ENCODE measurements at regions not wholly inside any gene's neighbourhood (a gene's known extent, or its start where the extent isn't known, plus 50 kb on each side); places are given as distances from the start of the nearest gene placed in this dataset.

GRCh38 chr4:19783667-19784223, 468.0 kb upstream of the SLIT2 start:
- peaks cover 30% of the 10 kb centered on the region for H3K9me3 ChIP-seq (ENCODE audit: insufficient read depth, low read depth, low read length)
- H3K27me3 ChIP-seq (ENCODE audit: insufficient read depth, low read length), result no peaks in the 10 kb centered on the region
- H3K36me3 ChIP-seq (ENCODE audit: insufficient read depth, low read length), result no peaks in the 10 kb centered on the region
- no peak overlapping the region for H3K9ac ChIP-seq (ENCODE audit: low read depth, low read length)
- H3K27ac ChIP-seq (ENCODE audit: low read depth, low read length), result no peak overlapping the region
- WGBS, result 86% methylated on average over 4 of the region's 4 CpGs
- H3K4me1 ChIP-seq (ENCODE audit: insufficient read depth, low read length), result no peaks in the 10 kb centered on the region
- no peak overlapping the region for H3K4me3 ChIP-seq (ENCODE audit: low read length)

GRCh38 chr4:19780871-19781270, 470.8 kb upstream of the SLIT2 start:
- H3K27me3 ChIP-seq (ENCODE audit: insufficient read depth, low read length), result no peaks in the 10 kb centered on the region
- no peak overlapping the region for H3K27ac ChIP-seq (ENCODE audit: low read depth, low read length)
- 97% methylated on average over 3 of the region's 3 CpGs for WGBS
- no peaks in the 10 kb centered on the region; the same call in 1 of the 2 replicates for H3K4me1 ChIP-seq (ENCODE audit: insufficient read depth, low read length)
- H3K9ac ChIP-seq (ENCODE audit: low read depth, low read length), result no peak overlapping the region
- peaks cover 30% of the 10 kb centered on the region for H3K9me3 ChIP-seq (ENCODE audit: insufficient read depth, low read depth, low read length)
- no peak overlapping the region for H3K4me3 ChIP-seq (ENCODE audit: low read length)
- no peaks in the 10 kb centered on the region for H3K36me3 ChIP-seq (ENCODE audit: insufficient read depth, low read length)

DNA sequence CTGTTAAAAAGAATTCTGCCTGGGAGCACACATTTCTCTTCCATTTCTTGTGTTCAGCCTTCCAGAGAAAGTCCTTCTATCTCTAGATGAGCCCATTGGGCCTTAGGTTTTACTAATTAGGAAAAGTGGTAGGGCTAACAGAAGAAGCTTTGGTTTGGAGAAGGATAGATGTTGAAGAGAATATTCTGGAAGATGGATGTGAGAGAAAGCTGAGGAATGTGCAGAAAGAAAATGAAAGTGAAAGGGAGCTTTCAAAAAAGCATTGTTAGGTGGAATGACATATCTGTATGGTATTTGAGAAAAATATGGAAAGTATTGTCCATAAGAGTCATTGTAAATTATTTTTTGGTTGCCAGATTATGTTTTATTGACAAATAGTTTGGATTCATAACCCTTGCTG, 474.8 kb upstream of the SLIT2 start:
- H3K4me3 ChIP-seq (ENCODE audit: low read length), result no peak overlapping the region
- H3K9me3 ChIP-seq (ENCODE audit: insufficient read depth, low read depth, low read length), result peaks cover 1% of the 10 kb centered on the region; the same call in 1 of the 2 replicates
- H3K4me1 ChIP-seq (ENCODE audit: insufficient read depth, low read length), result no peaks in the 10 kb centered on the region; the same call in 1 of the 2 replicates
- no peak overlapping the region for H3K27ac ChIP-seq (ENCODE audit: low read depth, low read length)
- H3K9ac ChIP-seq (ENCODE audit: low read depth, low read length), result no peak overlapping the region
- no peaks in the 10 kb centered on the region for H3K27me3 ChIP-seq (ENCODE audit: insufficient read depth, low read length)
- no peaks in the 10 kb centered on the region for H3K36me3 ChIP-seq (ENCODE audit: insufficient read depth, low read length)

GRCh38 chr4:19776021-19776459, 475.7 kb upstream of the SLIT2 start:
- 83% methylated on average over 10 of the region's 10 CpGs for WGBS
- H3K27ac ChIP-seq (ENCODE audit: low read depth, low read length), result no peak overlapping the region
- H3K4me3 ChIP-seq (ENCODE audit: low read length), result no peak overlapping the region
- no peaks in the 10 kb centered on the region for H3K27me3 ChIP-seq (ENCODE audit: insufficient read depth, low read length)
- no peak overlapping the region for H3K9ac ChIP-seq (ENCODE audit: low read depth, low read length)
- no peaks in the 10 kb centered on the region for H3K9me3 ChIP-seq (ENCODE audit: insufficient read depth, low read depth, low read length)
- no peaks in the 10 kb centered on the region for H3K36me3 ChIP-seq (ENCODE audit: insufficient read depth, low read length)
- no peaks in the 10 kb centered on the region; the same call in 1 of the 2 replicates for H3K4me1 ChIP-seq (ENCODE audit: insufficient read depth, low read length)

DNA sequence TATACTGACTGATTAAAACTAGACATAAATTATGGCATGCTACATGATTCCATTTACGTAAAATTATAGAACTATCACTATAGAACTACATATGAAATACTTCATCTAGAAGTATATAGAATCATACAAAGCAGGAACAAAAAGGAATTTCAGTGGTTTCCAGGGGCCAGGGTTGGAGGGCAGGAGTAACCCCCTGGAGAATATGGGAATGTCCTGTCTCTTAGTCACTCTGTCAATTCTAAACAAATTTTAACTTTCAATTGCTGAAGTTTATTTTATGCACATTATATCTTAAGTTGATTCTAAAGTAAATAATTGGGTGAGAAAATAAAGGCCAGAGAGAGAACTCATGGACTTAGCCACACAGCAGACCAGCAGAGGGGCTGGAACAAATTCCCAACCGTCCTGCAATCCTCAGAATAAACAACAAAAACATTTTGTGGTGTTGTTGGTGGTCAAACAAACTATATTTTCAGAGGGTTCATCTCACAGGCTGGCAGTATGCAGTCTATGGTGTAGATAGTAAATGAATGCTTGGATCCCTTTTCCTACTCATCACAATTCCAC, 476.9 kb upstream of the SLIT2 start:
- Histone ChIP-seq H3K9me3 (ENCODE audit: insufficient read depth, low read depth, low read length) (peaks cover 3% of the 10 kb centered on the region; the same call in 1 of the 2 replicates), H3K9ac (ENCODE audit: low read depth, low read length) (no peak overlapping the region), H3K36me3 (ENCODE audit: insufficient read depth, low read length) (no peaks in the 10 kb centered on the region), H3K27ac (ENCODE audit: low read depth, low read length) (no peak overlapping the region), H3K27me3 (ENCODE audit: insufficient read depth, low read length) (no peaks in the 10 kb centered on the region), H3K4me3 (ENCODE audit: low read length) (no peak overlapping the region), H3K4me1 (ENCODE audit: insufficient read depth, low read length) (no peaks in the 10 kb centered on the region; the same call in 1 of the 2 replicates)
- no CpG with 5 or more reads among the region's 2 CpGs for WGBS

DNA sequence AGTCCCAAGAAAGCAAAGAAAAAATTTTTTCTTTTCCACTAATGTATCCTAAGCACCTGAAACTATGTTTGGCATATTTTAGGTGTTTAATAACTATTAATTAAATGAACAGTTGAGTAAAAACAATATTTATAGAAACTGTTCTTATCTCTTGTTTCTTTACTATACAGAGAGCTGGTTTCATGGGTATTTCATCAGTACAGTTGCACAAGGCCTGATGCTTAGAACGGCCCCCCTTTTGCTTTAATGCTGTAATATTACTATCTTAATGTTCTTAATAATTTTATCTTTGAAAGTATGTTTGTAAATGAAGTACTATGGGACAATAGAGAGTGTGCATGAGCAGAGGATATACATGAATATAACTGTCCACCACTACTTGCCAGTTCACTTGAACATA, 479.1 kb upstream of the SLIT2 start:
- no peak overlapping the region for H3K9ac ChIP-seq (ENCODE audit: low read depth, low read length)
- no peak overlapping the region for H3K27ac ChIP-seq (ENCODE audit: low read depth, low read length)
- no peaks in the 10 kb centered on the region for H3K27me3 ChIP-seq (ENCODE audit: insufficient read depth, low read length)
- no peaks in the 10 kb centered on the region; the same call in 1 of the 2 replicates for H3K4me1 ChIP-seq (ENCODE audit: insufficient read depth, low read length)
- H3K9me3 ChIP-seq (ENCODE audit: insufficient read depth, low read depth, low read length), result peaks cover 3% of the 10 kb centered on the region; the same call in 1 of the 2 replicates
- no peaks in the 10 kb centered on the region for H3K36me3 ChIP-seq (ENCODE audit: insufficient read depth, low read length)
- H3K4me3 ChIP-seq (ENCODE audit: low read length), result no peak overlapping the region
- no CpG with 5 or more reads among the region's 1 CpG for WGBS

DNA sequence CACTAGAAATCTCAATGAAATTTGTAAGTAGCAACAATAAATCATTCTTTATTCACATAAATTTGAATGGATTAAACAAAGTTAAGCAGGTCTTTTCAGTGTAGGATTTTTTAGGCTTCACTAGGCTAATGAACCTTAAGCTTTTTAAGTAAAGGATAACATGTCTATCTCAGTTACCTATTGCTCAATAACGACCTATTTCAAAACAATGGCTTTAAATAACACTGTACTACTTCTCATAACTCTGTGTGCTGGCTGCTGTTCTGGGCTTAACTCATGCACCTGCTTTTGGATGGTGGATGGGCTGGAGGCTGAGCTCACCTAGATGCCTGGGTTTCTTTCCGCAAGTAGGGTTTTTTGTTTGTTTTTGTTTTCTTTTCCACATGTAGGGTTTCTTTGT, 495.0 kb upstream of the SLIT2 start:
- Histone ChIP-seq H3K9me3 (ENCODE audit: insufficient read depth, low read depth, low read length) (no peaks in the 10 kb centered on the region), H3K4me3 (ENCODE audit: low read length) (no peak overlapping the region), H3K27ac (ENCODE audit: low read depth, low read length) (no peak overlapping the region), H3K4me1 (ENCODE audit: insufficient read depth, low read length) (no peaks in the 10 kb centered on the region; the same call in 1 of the 2 replicates), H3K27me3 (ENCODE audit: insufficient read depth, low read length) (no peaks in the 10 kb centered on the region), H3K36me3 (ENCODE audit: insufficient read depth, low read length) (no peaks in the 10 kb centered on the region), H3K9ac (ENCODE audit: low read depth, low read length) (no peak overlapping the region)
- WGBS, result 94% methylated on average over 2 of the region's 2 CpGs

DNA sequence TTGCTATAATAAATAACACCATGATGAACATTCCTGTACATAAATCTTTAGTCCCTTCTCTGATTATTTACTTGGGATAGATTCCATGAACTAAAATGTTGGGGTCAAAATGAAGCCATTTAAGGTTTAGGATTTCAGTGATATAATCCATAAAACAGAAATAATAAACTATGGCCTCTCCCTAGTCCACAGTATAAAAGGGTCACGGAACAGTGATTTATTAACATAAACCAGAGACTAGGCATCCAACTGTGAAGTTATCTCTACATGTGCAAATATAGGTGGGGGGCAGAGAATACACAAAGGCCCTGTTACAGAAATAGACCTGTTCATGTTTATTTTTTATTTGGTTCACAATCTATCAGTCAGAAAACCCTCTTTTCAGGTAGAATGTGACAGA, 499.1 kb upstream of the SLIT2 start:
- Histone ChIP-seq H3K9me3 (ENCODE audit: insufficient read depth, low read depth, low read length) (no peaks in the 10 kb centered on the region), H3K4me1 (ENCODE audit: insufficient read depth, low read length) (no peaks in the 10 kb centered on the region), H3K4me3 (ENCODE audit: low read length) (no peak overlapping the region), H3K36me3 (ENCODE audit: insufficient read depth, low read length) (no peaks in the 10 kb centered on the region), H3K27ac (ENCODE audit: low read depth, low read length) (no peak overlapping the region), H3K9ac (ENCODE audit: low read depth, low read length) (no peak overlapping the region), H3K27me3 (ENCODE audit: insufficient read depth, low read length) (no peaks in the 10 kb centered on the region)
- WGBS, result 88% methylated on average over 1 of the region's 1 CpG

DNA sequence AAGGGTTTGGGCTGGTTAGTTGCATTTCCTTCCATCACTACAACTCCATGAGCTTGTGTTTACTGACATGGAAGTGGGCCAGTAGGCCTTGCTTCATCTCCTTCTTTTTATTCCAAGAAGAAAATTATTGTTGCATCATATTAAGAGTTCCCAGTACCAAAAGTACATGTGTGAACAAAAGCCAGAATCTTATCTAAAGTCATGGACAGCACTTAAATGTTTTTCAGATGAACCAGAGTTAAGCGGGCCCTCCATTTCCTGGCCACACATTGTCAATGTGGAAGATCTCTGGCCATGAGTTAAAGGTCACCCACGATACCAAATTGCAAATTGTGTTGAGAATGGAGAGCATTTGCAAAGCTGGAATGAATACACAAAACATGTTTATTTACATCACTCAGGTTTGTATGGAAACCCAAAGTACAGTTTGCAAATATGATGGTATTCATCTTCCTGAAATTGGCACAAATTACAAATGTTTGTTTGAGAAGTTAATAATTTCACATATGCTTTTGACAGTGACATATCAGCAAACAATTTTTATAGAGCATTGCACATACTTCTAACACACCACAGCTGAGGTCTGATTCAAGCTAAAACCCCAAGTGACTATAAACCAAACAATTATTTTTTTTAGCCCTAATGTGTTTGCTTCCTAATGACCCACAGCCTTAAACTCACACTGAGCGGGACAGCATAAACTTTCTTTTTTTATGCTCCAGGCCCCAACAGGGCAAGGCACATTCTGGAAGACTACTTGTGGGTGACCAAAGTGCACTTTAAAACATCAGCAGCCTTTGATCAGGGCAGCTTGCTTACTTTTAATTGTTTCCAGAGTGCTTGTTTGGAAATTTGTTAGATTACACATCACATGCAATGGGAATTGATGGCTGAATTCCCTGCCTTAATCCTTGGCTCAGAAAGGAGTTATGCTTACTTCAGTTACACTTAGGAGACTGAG, 502.9 kb upstream of the SLIT2 start:
- no peaks in the 10 kb centered on the region for H3K9me3 ChIP-seq (ENCODE audit: insufficient read depth, low read depth, low read length)
- WGBS, result 88% methylated on average over 3 of the region's 3 CpGs

DNA sequence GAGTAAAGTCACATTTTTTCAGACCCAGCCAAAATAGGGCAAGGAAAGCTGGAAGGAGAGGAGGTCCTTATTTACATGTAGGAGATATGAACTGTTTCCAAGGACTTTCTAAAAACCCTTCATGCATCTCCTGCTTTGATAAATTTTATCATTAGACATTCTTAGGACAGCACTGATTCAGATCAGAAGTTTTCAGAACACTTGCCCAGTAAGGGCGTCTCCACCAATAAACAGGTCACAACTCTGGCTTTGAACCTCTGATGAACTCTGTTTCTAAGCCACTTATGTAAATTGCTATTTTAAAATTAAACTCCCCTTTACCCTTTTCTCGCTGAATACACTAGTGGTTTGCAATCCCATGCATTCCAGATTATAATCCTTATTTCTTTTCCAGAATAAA, 505.3 kb upstream of the SLIT2 start:
- no peak overlapping the region for H3K4me3 ChIP-seq (ENCODE audit: low read length)
- H3K27ac ChIP-seq (ENCODE audit: low read depth, low read length), result no peak overlapping the region
- no peaks in the 10 kb centered on the region for H3K4me1 ChIP-seq (ENCODE audit: insufficient read depth, low read length)
- H3K27me3 ChIP-seq (ENCODE audit: insufficient read depth, low read length), result no peaks in the 10 kb centered on the region
- 89% methylated on average over 2 of the region's 2 CpGs for WGBS
- no peaks in the 10 kb centered on the region for H3K36me3 ChIP-seq (ENCODE audit: insufficient read depth, low read length)
- no peaks in the 10 kb centered on the region for H3K9me3 ChIP-seq (ENCODE audit: insufficient read depth, low read depth, low read length)
- no peak overlapping the region for H3K9ac ChIP-seq (ENCODE audit: low read depth, low read length)

More for the DNA sequence above, 502.9 kb upstream of the SLIT2 start:
- Histone ChIP-seq H3K36me3 (ENCODE audit: insufficient read depth, low read length) (no peaks in the 10 kb centered on the region), H3K27ac (ENCODE audit: low read depth, low read length) (no peak overlapping the region), H3K27me3 (ENCODE audit: insufficient read depth, low read length) (no peaks in the 10 kb centered on the region), H3K4me3 (ENCODE audit: low read length) (no peak overlapping the region), H3K9ac (ENCODE audit: low read depth, low read length) (no peak overlapping the region), H3K4me1 (ENCODE audit: insufficient read depth, low read length) (no peaks in the 10 kb centered on the region)

DNA sequence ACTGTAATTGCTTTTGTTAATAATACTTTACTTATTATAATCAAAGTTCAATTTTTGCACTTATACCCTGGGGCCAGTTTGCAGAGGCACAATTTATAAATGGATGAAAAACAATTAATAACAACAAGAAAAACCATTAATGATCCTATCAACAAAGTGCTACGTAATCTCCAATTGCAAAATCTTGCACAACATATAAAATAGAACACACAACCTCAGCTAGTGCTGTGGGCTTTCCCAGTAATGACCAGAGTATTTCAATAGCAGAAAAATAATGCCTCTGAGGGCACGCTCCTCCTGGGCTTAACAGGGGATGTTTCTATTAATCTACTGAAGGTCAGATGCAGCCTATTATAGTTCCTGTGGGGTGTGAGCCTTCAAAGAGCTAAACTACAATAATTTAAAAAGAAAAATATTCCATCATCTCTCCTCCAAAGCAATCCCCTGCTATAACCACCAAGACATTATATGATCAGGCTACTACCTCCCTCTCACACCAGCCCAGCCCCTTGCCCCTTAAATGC, 508.5 kb upstream of the SLIT2 start:
- H3K9me3 ChIP-seq (ENCODE audit: insufficient read depth, low read depth, low read length), result no peaks in the 10 kb centered on the region
- H3K27me3 ChIP-seq (ENCODE audit: insufficient read depth, low read length), result no peaks in the 10 kb centered on the region
- H3K4me1 ChIP-seq (ENCODE audit: insufficient read depth, low read length), result no peaks in the 10 kb centered on the region
- no peak overlapping the region for H3K27ac ChIP-seq (ENCODE audit: low read depth, low read length)
- H3K9ac ChIP-seq (ENCODE audit: low read depth, low read length), result no peak overlapping the region
- 93% methylated on average over 2 of the region's 2 CpGs for WGBS
- no peak overlapping the region for H3K4me3 ChIP-seq (ENCODE audit: low read length)
- no peaks in the 10 kb centered on the region for H3K36me3 ChIP-seq (ENCODE audit: insufficient read depth, low read length)

Data from HUES64 (cell line).